Activated CD4-positive, alpha-beta T cell treated with anti-CD3 and anti-CD28 coated beads, Interleukin-2, amount 50 U/mL, for 4 hours (primary cell): ENCODE measurements at regions not wholly inside any gene's neighbourhood (a gene's known extent, or its start where the extent isn't known, plus 50 kb on each side); places are given as distances from the start of the nearest gene placed in this dataset.
A peak's percentile ranks its signal among the peaks of the same experiment; 100 is the strongest.

ENCODE experiments used
- DNase-seq, 2 experiments: peaks; one replicate each; pipeline ENCODE4 v3.0.0-alpha.2; 2020

DNA sequence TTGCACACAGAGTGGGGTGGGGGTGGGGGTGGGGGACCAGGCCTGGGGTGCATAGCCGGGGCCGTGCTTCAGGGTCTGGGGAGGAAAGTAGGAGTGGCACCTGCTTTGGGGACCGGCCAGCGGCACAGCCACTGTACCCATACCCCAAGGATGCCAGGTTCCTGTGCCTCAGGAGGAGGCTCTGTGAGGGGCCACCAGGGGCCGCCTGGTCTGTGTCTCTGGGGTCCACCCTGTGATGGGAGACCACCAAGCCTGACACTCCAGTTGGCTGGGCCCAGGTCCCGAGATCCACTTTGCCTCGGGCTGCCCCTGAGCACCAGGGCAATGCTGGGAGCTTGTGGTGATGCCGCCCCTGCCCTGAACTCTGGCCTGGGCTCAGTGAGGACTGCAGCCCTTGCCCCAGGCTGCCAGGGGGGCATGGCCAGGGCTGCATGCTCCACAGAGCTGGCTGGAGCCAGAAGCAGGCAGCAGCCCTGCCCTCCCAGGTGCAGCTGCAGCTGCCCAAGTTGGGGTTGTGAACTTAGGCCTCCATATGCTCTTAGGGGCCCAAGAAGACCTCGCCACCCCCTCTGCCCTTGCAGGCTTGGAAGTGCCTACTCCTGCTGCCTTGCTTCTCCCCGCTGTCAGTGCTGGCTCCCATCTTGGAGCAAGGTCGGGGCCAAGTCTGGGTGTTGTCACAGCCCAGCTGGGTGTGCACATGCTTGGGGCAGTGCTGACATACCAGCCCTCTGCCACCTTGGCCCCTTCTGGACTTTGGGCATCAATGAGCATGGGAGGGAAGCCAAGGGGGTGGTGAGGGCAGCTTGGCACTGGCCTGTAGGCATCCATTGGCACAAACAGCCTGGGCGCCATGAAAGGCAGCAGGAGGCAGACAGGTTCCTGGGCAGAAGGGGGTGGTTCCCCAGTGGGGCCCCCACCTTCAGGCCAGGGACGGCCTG lies 123.3 kb upstream of the THY1 start:
- DNase-seq, result no peak

DNA sequence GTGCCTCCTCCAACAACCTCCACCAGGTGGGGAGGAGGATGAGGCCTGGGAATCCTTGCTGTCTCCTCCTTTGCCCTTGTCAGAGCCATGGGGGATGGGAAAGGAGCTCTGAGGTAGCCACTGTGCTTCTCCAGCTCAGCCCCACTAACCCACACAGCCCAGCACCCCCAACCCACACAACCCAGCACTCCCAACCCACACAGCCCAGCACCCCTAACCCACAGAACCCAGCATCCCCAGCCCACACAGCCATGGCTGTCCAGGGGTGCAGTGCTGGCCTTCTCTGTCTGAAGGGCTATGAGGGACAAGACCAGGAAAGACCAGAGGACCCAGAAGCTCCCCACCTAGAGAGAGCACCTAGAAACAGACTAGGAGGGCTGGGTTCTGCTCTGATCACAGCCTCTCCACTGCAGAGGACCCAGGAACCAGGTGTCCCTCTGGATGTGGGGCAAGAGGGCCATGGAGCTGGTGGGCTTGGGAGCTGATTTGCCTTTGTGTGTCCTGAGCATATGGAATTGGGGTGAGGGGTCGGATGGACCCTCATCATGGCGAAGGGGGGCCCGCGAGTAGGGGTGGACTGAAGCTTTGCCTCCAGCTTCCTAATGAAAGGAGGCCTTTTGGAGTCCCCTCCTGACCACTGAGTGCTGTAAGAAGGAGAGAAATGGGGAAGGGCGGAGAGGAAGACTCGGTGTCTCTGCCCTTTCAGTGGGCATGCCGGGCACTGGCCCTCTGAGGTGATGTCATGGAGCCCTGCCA lies 117.6 kb upstream of the THY1 start:
- no peak for DNase-seq

DNA sequence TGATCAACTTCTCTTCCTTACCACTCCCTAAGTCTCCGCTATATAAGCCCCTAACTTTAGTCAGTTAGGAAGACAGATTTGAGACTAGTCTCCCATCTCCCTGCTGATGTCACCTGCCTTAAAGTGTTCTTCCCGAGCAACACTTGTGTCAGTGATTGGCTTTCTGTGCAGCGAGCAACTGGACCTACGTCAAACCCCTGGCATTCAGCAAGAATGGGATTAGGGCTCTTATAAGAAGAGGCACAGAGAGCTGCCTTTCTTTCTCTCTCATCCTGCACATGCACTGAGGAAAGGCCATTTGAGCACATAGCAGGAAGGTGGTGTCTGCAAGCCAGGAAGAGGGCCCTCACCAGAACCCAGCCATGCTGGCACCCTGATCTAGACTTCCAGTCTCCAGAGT lies 116.6 kb upstream of the THY1 start:
- no peak for DNase-seq

DNA sequence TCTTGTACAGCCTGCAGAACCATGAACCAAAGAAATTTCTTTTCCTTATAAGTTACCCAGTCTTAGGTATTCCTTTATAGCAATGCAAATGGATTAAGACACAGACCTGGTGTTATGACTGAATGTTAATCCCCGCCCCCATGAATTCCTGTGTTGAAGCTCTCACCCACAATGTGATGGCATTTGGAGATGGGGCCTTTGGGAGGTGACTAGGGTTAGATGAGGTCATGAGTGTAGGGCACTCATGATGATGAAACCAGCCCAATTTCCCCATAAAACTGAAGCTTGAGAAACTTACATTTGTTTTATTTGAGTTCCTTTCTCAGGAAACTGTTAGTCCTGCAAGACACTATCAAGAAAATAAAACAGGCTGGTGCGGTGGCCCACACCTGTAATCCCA lies 115.8 kb upstream of the THY1 start:
- DNase-seq, result no peak

DNA sequence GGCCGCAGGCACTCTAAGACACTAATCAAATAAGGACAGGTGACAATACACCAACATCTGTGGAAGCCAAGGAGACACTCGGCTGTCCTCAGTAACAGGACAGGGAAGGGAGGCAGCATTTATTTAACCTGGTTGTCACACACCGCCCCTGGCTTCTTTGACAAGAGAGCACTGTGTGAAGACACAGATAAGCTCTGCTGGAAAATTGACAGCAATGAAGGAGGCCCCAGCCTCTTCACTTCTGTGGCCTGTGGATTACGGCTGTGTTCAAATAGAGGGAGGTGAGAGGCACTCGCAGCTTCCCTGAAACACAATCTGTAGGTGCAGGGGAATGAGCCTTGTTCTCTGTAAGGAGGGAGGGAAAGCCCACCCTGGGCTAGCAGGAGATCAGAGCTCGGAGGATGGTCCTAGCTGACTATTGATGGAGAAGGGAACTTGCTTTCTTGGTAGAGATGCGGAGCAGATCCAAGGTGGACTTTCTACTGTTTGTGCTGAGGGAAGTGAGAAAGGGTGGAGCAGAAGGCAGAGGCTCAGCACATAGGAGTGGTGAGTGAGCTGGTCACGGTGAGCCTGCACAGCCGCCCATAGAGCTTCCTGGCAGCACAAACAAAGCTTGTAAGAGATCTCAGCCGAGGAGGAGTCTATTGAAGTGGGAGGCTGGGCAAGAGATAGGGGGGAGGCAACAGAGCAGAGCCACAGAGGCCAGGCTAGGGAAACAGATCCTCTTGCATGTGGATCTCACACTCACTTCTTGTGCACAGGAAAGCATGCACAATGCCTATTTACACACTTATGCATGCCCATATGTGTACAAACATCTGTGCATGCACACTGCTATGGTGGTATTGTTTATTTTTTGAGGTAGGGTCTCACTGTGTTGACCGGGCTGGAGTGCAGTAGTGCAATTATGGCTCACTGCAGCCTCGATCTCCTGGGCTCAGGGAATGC lies 114.6 kb upstream of the THY1 start:
- DNase-seq, result no peak

DNA sequence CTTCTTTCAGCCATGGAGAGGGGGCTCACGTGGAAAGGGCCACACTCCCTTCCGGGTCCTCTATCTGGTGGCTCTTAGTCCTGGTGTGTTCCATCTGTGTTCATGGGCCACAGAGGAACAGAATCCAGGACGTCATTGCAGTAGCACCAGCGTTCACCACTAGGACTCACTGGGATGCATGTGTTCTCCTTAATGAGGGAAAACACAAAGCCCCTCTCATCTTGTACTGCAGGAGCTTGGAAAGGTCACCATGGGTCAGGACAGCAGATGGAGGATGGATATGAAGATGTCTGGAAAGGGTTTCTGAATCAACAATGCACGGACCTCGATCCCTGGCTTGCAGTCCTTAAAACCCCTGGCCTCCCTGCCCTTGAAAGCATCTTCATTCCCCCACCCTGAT lies 113.8 kb upstream of the THY1 start:
- no peak for DNase-seq

DNA sequence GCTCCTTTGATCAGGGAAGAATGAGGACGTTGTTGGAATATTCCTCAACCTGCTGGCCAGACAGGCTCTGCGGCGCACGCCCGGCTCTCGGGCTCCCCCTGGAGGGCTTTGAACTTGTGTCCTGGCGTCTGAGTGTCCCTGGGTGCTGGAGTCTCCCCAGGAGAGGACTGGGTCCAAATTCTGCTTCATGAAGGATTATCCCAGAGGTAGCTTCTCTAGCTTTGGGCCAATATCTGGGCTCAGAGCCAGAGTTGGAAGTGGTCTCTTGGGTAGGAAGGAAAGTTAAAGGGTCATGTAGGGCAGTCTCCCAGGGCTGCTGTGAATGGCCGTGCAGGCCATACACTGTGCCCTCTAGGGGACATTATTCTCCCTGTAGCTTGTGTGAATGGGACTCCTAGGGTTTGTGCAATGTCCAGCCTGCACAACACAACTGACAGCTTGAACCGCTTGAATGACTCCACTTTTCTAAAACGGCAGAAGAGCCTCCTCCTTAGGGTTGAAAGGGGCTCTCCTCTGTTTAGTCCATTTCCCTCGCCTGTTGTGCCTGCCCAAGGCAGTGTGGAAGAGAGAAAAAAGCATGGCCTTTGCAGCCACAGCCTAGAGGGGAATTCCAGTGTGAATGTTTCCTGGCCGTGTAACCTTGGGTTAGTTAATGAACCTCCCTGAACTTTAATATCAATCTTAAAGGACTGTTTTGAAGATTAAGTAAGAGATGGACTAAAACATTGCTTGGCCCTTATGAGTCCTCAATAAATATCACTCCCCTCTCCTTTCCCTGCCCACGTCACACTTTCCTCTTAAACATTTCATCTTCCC lies 111.2 kb upstream of the THY1 start:
- DNase-seq, result peak; percentile 27 to 39

DNA sequence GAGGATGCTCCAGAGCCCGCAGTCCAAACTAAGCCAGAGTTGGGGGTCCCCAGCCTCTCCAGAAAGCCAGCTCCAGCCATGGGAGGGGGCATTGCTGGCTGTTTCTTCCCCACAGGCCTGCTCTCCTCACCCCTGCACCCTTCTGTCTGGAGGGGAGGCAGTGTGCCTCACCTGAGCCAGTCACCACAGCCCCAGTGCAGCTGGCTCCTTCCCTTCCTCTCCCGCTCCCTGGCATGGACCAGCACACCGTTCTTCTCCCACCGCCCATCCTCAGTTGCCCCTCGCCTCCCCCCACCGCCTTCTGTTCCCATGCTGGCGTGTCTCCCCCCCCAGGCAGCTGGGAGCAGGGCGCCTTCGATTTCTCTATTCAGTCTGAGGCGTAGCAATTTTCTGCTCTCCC lies 110.5 kb upstream of the THY1 start:
- DNase-seq, result no peak

DNA sequence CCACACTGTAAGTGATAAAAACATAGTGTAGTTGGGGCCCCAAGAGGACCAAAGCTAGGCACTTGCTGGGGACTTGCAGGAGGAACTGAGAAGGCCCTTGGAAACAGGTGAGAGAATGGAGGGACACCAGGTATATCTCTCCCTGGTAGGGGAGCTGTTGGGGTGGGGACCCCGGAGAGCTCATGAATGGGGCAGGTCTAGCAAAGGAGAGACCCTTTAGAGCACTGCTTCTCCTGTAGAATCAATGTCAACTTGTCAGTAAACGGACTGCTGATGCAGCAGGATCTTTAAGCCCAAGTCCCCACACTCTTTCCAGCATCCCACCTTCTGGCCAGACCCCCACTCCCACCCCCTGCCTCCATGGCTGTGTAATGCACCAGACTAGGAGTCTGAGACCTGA lies 109.6 kb upstream of the THY1 start:
- no peak for DNase-seq

DNA sequence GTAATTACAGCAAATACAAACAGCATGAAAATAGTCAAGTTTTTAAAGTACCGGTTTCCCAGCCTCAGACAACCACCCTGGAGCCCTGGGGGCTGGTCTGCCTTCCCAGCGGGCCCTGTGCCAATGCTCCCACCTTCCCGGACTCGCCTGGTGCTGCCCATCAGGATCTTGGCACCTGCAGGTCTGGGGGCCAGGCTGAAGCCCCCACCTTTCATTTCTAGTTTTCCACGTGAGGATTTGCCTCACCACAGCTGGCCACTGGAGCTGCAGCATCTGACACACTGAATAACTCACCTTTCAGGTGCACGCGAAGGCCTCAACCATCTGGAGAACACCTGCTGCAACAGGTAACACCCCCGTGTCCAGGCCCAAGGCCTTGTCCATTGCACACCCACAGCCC lies 108.7 kb upstream of the THY1 start:
- no peak for DNase-seq

DNA sequence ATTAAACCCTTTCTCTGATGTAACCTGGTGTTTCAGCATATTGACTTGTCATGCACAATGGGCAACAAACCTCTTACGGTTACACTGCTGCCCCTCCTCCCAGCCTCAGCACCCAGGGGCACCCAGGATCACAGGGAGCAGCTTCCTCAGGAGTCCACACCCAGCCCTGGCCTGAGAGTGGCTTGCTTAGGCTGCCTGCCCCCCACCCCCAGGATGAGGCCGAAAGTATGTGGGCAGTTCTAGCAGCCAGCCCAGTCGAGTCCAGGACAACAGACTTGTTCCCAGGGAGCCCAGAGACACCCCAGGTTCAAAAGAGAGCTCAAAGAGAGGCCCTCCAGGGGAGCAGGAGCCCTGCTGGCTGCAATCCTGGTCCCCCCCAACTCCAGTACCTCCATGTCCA lies 108.1 kb upstream of the THY1 start:
- no peak for DNase-seq

DNA sequence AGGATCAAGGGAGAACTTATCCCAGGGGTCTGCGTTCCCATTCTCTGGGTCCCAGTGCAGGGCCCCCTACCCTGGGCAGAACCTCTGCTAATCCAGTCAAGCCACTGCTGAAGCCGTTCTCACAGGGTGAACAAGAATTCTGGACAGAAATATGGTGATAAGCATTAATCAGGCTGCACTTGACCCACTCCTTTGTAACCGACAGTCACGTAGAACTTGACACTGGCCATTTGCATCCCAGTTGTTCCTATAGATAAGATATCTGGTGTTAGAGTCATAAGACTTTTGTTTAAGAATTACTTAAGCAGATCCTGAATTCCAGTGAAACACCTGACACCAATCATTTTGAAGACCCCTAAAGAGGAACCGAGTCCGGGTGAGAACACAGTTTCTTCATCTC lies 107.5 kb upstream of the THY1 start:
- no peak for DNase-seq

DNA sequence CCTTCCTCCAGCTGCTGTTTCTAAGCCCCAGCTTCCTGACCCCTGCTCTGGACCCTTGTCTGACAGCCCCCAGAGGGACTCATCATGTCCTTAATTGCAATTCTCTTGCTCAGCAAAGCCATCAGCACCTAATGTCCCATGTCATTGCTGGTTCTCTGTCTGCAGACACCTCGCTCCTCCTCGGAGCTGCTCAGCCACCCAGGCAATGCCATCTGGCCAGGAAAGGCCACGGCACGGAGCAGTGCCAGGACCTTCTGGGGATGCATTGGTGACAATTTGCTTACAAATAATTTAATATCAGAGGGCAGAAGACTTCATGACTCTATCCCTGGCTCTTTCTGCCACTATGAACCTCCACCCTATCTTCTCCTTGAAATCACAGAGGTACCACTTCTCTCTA lies 107.0 kb upstream of the THY1 start:
- no peak for DNase-seq

DNA sequence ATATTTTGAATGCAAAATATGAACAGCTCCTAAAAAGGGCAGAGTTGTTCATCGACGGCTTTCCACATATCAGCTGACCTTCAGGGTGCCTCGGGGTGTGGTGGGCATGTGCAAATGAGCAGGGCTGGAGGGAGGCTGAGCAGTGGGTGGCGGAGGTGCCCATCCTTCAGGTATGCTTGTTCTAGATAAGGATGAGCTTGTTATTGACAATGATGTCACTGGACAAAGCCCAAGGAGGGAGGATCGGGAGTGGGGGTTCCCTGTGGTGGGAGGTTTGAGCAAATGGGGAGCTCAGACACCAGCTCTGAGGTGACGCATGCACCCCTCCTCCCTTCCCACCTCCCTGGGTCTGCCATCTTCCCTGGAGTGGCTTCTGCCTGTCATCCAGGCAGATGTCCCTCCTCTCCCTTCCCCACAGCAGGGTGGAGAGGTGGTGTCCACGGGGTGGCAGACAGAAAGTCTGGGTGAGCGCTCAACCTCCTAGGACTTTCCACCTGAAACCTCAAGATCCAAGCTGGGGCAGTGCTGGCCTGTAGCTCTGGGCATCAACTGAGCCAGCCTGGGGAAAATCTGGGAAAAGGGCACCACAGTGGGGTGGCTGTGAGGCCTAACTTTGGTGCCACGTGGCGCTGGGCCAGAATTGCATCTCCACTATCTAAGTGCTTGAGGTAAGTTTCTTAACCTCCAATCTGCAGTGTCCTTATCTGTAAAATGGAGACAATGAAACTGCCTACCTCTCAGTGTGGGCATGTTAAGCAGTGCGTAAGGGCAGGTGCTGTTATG lies 106.3 kb upstream of the THY1 start:
- DNase-seq, result no peak

DNA sequence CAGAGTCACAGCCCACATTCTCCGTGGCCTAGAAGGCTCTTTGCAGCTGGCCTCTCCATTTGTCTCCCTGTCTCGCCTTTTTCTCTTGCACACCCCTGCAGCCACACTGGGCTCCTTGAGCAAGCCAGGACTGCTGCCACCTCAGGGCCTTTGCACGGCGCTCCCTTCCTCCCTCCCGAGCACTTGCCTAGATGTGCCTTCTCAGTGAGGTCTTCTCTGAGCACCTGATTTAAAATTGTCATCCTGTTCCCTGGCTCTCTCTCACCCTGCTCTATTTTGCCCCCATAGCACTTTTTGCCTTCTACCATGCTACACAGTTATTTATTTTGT lies 102.9 kb upstream of the THY1 start:
- no peak for DNase-seq

DNA sequence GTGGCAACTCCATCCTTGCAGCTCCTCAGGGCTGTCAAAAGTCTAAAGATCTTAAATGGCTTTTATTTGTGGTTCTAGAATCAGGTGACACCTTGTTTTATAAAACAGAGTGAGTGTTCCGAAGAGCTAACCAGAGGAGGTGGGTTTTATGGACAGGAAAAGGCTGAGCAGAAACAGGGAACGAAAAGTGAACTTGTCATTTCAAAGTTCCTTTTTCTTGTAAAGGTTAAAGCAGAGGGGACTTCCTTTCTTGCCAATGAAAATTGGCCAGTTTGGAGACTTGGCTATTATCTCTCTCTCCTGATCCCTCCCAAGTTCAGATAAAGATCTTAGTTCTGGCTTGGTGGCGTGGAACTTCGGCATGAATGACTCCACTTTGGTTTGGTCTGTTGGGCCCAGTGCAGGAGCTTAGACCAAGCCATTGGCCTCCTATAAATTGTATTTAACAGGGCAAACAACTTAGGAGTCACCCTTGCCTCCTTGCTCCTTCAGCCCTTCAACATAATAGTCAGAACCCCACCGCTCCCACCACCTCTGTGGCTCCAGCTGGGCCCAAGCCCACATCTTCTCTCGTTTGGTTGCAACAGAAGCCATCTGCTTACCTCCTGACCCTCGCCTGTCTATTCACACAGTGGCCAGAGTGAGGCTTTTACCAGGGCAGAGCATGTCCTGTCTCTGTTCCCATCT lies 102.4 kb upstream of the THY1 start:
- no peak for DNase-seq

DNA sequence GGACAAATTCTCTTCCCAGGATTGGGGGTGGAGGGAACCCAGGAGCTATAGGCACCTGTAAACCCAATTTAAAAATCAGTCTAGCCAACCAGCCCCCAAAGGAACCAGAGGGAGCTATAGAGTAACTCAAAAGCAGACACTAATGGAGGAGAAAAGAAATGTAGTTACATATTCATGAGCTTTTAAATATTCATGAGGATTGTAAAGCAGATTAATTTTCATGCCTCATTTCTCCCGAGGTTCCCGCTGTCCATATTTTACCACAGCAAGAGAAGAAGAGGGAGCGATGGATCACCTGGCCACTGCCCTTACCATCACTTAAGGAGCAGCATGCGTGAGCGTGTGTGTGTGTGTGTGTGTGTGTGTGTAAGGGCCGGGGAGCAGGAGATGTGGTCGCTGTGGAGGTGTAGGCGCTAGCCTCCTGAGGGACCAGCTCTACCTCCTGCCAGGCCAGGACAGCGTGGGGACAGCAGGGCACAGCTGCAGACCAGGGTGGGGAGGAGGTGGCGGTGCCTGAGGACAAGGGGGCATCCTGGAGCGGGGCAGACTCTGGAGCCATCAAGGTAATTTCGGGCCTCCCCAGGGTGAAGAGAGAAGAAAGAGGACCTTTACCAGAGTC lies 100.7 kb upstream of the THY1 start:
- no peak for DNase-seq

DNA sequence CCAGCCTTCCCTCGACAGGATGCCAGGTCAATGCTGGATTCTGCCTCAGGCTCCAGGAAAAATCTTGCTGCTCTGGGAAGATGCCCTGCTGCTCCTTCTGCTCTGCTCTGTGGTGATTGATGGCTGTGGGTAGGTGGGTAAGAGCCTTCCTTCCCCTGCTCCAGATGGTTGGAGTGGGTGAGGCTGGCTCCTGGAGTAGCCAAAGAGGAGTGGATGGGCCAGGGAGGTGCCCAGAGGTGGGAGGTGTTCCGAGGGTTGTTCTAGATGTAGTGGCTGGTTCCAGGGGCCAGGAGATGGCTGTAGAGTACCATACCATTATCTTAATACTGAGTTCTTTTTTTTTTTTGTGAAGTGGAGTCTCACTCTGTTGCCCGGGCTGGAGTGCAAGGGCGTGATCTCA lies 99.6 kb upstream of the THY1 start:
- DNase-seq, result no peak

DNA sequence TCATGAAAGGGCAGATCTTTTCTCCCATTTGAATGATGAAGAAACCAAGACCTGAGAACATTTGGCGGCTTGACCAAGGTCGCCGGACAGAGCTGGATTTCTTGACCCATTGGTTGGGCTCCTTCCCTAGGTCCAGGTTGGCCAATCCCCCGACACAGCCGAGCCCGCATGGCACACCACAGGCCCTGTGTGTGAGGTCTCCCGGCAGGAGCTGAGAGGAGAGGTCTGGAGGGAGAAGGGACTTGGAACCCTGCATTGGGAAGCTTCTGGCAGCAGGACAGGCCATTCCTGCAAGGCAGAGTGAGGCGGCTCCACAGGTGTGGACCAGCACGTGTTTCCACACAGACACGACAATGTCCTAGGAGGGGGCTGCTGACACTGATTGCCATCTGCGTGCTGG lies 98.6 kb upstream of the THY1 start:
- DNase-seq, result no peak

DNA sequence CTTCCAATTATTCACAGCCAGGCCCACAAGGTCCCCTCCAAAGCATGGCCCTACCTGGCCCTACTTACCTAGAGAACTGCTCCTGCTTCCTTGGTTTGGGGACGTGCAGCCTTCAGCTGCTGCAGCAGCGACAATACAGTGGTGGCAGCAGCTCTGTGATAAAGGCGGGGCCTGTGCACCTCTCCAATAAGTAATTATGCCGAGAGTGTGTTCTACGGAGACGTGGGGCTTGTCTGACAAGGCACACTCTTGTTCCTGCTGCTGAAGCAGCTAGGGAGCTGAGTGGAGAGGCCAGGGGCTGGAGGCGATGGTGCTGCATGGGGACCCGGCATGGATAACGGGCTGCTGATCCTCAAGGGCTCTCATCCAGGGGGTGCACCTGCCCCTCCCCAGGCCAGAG lies 98.0 kb upstream of the THY1 start:
- DNase-seq, result no peak

DNA sequence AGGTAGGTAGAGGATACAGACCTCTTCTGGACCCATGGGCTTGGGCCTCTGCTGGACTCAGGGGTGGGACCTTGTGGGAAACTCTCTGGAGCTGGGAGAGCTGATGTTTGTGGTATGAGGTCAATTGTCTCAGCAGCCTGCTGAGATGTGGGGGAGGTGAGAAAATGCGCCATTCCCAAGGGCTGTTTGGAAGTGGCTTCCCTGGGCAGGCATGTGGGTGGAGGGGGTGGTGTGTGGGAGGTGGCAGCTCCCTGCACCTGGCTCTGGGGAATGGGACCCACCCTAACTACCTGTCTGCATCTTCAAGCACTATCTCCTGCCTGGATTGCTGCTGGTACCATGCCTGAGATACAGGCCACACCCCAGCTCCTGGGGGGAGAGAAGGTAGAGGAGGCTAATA lies 97.4 kb upstream of the THY1 start:
- DNase-seq, result no peak
